Kidney glomerular epithelial cell (primary cell): ENCODE measurements at regions not wholly inside any gene's neighbourhood (a gene's known extent, or its start where the extent isn't known, plus 50 kb on each side); places are given as distances from the start of the nearest gene placed in this dataset.

ENCODE experiments used
- DNase-seq: peaks from one replicate; lab custom pipeline; 2025; lab: John Stamatoyannopoulos, UW

DNA sequence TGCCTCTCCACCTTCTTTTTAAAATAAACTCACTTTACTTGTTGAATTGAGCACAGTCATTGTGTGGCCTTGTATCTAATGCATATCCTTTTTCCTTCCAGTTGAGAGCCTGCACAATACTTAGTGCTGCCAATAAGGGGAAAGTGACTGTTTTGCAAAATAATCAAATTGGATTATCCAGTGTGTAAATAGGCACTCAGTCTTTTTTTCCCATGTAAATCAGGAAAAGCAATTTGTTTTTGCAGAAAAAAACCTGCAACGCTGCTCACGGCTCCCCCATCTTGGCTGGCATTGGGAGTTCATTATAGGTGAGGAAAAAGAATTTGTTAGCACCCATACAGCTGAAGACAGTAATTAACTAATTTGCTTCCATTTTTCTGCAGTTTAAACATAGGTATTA lies 299.9 kb downstream of the CSNK1G3 start:
- DNase-seq, result no peak

DNA sequence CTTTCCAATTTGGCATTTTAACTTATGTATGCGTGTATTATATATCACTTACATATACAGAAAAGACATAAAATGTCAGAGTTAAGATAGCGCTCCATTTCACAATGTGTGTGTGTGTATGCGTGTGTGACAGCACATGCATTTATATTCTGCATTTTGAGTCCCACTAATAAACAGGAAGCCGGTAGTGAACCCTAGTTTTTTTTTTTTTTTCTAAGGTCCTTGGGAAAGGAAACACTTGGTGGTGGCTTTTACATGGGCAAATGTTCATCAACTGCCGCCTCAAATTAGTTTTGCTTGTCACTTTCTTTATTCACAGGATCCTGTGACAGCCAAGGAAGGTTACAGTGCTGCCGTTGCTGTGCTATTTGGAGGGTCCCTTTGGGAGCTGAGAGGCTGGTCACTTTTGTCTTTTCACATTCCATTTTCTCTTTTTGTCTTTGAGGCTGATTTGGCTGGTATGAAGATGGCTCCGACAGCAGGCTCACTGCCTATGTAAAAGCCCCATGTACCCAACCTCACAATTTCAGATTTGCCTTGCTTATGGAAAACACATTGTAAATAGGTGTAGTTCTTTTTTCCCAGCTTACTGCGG lies 298.9 kb downstream of the CSNK1G3 start:
- no peak for DNase-seq

DNA sequence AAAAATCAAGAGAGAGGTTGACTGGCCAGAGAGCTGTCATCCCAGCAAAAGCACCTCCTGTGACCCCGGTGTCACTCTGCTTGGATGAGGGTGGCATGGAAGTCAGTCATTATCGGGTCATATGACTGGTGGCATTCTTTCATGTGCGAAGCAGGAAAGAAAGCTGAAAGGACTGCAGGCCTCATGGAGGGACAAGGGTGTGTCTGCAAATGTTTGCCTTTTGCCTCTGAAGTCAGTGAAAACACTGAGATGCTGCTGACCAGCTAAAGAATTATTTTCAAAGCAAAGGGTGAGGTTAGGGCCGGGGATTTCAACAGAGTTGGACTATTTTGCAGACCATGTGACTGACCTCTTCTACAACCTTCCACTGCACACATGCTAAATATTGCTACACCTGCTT lies 298.3 kb downstream of the CSNK1G3 start:
- DNase-seq, result no peak

DNA sequence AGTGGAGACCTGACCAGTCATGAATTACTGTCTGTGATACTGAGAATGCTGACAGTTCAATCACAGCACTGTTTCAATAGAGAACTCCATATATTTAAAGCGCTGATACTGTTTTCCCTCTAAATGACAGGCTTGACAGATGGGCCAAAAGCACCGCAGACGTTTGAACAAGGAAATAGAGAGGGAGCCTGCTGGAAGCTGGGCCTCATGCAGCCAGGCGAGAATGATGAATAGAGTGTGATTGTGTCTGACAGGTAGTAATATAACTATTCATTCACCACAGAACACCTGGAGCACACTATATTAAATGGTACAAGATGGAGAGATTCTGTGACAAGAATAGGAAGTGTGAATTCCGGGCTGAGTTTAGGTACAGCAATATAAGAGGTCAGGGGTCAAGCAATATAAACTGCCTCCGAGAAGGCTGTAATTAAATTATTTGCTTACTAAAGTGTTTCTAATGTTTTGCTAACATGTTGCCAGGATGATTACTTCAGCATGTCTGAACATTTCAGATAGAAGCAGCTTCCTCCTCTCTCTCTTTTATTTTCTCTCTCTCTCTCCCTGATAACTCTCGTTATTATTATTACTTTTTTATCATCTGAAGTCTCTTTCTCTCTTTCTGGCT lies 297.7 kb downstream of the CSNK1G3 start:
- DNase-seq, result peak; percentile 36

DNA sequence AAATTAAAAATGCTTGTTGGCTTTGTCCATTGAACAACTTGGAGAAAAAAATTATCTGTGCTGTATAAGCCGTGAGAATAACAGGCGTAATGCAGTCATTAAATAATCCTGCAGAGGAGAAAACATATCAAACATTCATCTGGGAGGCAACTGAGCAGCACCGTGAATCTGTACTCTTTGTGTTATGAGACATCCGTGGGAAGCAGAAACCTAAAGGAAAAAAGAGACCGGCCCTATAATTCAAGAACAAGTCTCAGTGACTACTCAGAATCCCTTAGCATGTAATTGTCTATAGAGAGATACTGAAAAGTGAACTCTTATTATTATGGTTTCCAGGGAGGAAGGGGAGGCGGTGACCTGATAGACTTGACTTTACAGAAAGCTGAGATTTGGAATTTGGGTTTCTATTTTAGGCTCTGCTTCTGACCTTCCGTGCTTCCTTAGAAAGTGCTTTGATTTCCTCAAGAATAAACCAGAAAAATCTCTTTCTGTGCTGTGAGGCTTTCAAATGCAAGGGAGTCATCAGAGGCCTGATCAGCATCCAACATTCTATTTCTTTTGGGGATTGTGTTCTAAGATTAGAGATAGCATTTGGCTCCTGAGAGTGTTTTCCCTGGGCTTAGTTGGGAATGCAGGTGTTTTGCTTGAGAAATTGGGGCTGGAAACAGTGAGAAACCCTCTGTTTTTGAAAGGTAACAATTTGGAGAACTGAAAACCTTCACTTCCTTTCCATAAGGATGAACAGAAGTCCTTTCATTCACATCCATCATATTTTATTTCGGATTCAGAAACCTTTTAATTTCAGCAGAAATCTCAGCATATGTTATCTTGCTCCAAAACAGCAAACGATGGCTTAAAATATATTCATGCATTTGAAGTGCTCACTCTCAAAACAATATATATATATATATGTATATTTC lies 296.7 kb downstream of the CSNK1G3 start:
- DNase-seq, result no peak

DNA sequence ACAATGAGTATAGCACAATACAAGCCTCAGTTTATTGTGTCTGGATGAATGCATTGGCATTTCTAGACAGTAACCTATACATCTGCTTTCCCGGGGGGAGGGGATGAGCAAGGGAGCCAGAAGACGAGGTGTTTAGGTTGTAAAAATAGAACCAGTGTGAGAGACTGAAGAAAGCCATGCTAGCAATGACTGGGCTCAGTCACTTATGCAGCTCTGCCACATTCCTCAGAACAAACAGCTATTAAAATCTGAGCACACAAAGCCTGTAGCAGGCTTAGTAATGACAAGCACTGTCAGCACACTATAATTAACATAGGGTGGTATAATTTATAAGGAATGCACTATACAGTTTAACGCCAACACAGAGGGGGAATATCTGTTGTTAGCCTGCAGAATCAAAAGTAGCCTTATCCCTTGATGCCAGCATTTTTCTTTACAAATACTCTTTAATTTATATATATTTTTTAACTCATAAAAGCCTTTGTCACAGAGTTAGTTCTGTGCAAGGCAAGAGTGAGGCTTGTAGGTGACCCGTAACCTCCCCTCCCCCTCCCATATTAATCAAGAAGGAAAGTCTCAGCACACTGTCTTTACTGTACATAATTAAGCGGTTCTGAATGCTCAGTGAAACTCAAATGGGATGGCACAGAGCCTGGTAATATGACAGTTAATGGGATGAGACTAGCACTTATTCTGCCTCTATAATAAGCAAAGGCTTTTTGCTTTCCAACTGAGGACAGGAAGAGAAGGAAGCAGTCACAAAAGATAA lies 295.4 kb downstream of the CSNK1G3 start:
- no peak for DNase-seq

DNA sequence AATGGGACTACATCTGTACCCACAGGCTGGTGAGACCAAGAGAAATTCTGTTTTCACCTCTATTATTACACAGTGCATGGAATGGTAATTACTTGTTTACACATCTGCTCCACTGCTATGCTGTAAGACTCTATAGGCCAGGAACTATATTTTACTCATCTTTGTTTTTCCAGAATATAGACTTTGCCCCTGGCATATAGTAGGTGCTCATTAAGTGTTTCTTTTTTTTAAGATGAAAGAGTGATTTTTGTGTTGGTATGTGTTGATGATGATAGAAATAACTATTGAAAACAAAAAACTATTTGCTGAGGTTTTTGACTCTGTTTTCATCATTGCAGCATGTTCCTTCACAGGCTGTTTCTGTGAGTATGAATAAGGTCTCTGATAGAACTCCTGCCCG lies 294.7 kb downstream of the CSNK1G3 start:
- DNase-seq, result no peak

DNA sequence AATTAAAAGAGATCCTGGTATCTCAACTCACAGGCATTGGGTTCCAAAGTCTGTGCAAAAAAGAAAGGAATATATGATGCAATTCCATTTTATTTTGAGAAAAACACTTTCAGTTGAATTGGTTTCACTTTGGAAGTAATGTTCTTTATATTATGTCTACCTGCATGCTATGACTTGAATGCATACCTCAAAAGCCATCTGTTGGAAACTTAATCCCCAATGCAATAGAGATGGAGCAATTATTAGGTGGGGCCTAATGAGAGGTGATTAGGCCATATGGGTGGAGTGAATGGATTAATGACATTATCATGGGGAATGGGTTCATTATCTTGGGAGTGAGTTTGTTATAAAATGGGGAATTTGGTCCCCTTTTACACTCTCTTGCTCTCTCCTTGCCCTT lies 293.3 kb downstream of the CSNK1G3 start:
- DNase-seq, result no peak

DNA sequence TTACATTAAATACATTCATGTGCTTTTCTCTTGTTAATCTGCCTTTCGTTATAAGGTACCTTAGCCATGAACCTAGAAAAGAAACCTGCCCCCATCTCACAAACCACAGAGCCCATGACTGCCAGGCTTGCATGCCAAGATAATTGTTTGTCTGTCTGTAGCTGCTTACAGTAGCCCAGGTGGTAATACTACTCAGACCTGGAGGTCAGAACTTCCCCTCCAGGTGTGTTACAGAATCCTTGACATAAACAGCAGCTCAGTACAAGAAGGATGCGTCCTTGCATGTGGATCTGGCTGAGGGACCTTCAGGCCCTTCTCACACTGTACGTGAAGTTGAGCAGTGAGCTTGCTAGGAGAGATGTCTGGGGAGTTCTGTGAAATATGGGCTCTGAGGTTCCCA lies 291.4 kb downstream of the CSNK1G3 start:
- DNase-seq, result no peak

DNA sequence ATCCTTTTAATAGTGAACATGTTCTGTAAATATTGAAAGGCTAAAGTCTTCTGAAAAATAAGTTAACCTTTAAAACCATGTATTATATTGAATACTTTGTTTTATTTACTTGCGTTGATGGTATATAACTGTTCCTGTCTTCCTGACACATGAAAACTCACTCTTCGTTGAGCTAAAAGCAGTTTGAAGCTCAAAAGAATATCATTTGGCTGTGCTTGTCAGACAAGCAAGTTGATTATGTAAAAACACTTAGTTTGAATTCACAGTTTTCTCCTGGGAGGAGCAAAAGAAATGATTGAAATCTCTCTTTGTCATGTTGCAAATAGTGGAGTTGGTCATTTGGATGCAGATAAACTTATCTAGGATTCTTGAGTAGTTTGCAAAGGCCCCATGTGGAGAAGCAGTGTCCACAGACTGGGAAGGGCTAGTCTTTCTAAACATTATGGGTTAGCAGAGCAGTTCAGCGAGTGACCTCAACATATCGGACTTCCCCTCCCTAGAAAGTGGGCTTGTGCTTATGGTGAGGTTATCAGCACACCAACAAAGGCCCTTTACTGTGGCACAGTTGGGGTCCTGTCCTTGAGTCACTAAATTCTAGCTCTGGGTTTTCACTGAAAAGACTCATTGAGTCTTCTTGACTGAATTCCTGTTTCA lies 290.4 kb downstream of the CSNK1G3 start:
- no peak for DNase-seq

DNA sequence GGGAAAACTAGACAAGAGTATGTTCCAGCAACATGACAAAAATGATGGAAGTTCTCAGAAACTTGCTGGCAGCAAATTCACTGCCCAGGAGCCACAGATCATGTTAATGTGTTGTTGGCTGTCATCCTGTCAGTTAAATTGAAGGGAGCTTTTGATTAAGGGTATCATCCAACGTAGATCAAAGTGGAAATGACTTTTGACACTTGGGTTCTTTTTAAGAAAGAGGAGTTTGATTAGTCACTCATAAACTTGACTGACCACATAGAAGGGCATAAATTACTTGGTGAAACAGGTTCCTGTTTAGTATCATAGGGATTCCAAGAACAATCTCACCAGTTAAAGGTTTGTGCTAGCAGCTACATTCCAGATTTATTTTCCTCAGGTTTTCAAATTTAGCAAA lies 288.7 kb downstream of the CSNK1G3 start:
- peak; percentile 35 for DNase-seq

DNA sequence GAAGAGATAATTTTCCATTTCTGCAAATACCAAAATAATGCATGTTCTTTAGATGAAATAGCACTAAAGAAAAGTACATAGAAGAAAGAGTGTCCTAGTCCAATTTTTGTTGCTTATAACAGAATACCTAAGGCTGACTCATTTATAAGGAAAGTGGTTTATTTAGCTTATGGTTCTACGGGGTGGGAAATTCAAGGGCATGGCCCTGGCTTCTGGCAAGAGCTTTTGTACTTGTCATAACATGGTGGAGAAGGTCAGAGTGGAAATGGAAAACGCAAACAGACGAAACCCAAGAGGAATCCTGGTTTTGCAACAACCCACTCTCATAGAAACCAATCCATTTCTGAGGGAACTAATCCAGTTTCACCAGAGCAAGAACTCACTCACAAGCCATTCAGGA lies 283.7 kb downstream of the CSNK1G3 start:
- no peak for DNase-seq

DNA sequence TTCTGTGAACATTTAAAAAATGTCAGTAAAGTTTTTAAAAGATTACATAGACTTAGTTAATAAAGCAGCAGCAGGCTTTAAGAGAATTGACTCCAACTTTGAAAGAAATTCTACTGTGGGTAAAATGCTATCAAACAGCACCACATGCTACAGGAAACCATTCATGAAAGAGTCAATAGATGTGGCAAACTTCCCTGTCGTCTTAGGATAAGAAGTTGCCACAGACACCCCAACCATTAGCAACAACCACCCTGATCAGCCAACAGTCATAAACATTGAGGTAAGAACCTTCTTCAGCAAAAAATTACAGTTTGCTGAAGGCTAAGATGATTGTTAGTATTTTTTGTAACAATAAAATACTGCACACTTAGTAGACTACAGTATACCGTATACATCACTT lies 278.2 kb downstream of the CSNK1G3 start:
- DNase-seq, result no peak

DNA sequence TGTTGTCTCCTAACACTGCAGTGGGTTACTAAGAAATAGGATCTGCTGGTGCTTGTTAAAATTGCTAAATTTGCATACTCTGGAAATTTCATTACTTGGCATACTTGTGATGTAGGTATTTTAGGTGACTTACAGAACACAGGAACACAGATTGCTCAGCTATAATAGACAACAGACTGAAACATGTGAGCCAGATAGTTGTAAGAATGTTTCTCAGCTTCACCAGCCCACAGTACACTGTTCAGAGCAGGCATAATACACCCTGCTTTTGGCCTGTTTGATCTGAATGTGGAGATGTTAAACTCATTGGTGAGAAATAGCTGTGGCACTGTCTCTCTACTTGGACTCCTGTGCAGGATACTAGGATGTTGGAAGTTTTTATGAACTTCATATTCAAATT lies 275.7 kb downstream of the CSNK1G3 start:
- DNase-seq, result no peak

DNA sequence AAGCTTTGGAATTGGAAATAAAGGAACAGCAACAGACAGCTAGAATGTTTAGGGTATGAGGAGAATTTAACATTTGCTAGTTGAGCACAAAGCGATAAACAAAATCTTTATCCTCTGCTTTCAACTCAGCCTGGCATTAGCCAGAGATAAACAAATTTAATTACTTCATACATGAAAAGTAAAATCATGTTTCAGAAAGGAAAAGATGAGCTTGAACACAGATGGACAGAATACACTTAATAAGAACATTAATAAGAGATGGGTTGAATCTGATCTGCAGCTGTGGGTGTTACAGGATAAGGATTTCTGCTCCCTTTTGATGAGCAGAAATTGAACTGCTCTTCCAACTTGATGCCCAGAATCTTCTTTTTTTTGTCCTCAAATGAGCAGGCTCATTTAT lies 275.2 kb downstream of the CSNK1G3 start:
- no peak for DNase-seq

DNA sequence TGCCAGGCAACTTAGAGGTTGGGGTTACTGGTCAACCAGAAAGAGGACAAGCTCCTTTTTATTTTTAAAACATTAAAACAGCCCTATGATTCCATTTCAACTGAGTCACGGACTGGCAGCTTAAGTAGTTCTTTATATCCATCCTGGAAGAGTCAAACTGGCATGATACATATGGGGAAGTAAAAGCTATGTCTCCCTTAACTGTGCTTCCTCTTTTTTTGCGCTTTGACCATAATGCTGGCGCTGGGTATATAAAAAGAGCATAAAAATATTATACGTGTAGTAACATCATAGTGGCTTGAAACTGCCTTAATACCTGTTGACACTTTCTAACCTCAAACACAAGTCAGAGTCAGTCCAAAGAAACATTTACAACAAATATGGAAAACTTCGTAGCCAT lies 274.4 kb downstream of the CSNK1G3 start:
- DNase-seq, result no peak

DNA sequence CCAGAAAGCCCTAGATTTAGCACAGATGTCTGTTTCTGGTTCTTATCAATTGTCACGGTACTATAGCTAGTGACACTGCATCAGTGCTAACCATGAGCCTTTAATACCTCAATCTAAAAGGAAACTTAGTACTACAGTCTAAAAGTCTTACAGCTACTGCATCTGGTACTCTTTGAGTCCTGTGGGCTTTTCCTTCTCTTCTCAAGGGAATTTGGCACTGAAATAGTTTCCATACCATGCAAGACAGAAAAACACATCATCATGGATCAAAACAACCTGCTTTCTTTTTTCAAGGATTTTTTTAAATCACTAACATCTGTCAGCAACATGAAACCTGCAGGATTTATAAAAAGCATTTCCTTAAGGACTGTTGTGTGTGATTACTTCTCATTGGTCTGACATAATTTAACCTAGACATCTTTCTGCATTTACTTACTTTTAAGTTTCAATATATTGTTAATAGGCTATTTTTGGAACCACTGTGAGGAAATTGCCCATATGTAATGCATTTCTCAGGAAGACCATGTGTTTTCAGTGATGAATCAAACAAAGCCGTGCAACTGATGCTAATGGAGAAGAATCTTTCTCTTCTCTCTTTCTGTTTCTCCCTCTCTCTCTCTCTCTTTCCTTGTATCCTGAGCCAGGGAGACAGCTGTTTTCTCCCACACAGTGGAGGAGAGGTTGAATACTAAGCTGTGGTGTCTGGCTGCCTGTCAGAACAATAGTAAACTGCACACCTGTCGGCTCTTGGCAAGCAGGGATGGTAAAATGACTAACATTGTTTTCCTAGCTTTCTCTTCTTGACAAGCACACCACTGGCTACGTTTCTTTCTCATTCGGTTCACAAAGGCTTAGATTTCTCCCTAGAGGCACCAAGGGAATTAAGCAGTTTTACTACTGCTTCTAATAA lies 273.4 kb downstream of the CSNK1G3 start:
- peak; percentile 36 for DNase-seq

DNA sequence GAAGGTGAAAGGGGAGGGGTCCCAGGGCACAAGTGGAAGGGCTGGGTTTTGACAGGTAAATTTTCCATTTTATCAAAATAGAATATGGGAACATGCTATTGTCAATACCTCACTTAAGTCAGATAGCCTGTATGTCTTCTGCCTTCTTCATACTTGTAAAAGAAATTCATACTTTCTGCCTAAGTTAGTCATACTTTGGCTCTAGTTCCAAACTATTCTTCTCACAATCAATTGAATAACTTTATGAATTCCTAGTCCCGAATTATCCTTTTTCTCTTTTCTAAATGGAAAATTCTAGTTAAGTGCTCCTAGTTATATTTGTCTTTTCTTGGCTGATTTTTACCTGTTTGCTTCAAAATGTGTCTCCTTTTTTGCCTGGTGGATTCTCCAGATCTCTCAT lies 271.4 kb downstream of the CSNK1G3 start:
- DNase-seq, result no peak

DNA sequence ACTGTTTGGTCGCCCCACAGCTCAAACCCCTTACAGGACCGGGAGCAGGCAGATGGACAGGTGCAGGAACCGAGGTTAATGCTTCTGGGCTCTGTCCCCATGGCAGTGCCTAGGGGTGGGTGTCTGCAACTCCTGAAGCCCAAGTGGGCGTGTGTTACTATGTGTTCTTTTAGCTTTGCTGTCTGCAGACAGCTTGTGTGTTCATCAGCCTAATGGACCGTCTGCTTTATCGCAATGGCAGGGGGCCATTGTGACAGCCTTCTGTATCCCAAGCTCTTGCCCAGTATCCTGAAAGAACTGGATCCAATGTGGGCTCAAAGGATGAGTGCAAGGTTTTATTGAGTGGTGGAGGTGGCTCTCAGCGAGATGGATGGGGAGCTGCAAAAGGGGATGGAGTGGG lies 266.7 kb downstream of the CSNK1G3 start:
- DNase-seq, result no peak

DNA sequence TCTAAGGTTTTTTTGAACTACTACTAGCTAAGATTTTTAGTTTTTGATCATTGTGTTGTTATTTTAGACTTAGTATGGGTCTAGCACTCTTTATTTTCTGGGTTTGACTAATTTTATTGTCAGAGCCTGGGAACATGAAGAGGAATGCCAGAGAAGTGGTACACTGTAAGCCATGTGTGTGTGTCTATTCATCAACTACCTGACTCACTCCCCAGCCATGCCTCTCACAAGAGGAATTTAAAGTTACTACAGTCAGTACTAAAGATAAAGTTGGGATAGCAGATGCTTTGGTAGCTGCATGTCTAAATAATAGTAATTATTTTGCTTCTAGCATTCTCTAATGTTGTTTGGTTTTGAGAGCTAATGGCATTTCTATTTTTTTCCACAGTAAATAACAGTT lies 264.8 kb downstream of the CSNK1G3 start:
- peak; percentile 76 for DNase-seq

DNA sequence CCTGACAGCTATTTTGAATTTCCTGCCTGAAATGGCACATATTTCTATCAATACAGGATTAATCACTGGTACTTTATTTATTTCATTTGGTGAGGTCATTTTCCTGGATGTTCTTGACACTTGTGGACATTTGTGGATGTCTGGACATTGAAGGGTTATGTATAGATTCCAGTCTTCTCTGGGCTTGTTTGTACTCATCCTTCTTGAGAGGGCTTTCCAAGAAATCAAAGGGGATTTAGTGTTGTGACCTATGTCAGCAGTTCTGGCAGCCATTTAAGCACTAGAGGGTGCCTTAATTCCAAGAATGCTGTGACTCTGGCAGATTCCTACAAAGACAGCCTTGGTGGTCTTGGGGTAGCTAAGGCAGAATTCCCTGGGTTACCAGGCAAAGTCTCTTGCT lies 259.7 kb downstream of the CSNK1G3 start:
- DNase-seq, result no peak
